ENCODE measurements at regions not wholly inside any gene's neighbourhood (a gene's known extent, or its start where the extent isn't known, plus 50 kb on each side); places are given as distances from the start of the nearest gene placed in this dataset.

DNA sequence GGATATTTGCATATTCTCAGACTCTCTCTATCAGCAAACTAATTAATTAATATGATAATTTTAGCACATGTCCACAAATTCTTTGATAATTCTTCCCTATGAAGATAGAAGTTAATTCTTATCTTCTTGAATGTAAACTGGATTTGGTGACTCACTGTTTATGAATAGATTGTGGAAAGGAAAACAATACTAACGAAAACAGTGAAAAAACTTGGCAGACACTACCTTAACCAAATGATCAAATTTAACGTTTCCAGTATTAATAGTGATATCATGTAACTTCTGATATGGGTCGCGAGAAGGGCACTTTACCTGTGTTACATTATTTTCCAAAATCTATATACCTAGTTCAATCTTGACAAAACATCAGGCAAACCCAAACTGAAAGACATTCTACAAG is 401.0 kb downstream of the SI start:
- DNase-seq: no peak
- Histone ChIP-seq H3K36me3 (ENCODE audit: low read depth) (no peaks in the 10 kb centered on the region), H3K4me3 (no peak overlapping the region), H3K9me3 (no peaks in the 10 kb centered on the region), H3K4me1 (ENCODE audit: low read depth) (no peaks in the 10 kb centered on the region)
- intact Hi-C loops (cut with DNase I, micrococcal nuclease): no loop called here
- TF ChIP-seq, protein P1, sequence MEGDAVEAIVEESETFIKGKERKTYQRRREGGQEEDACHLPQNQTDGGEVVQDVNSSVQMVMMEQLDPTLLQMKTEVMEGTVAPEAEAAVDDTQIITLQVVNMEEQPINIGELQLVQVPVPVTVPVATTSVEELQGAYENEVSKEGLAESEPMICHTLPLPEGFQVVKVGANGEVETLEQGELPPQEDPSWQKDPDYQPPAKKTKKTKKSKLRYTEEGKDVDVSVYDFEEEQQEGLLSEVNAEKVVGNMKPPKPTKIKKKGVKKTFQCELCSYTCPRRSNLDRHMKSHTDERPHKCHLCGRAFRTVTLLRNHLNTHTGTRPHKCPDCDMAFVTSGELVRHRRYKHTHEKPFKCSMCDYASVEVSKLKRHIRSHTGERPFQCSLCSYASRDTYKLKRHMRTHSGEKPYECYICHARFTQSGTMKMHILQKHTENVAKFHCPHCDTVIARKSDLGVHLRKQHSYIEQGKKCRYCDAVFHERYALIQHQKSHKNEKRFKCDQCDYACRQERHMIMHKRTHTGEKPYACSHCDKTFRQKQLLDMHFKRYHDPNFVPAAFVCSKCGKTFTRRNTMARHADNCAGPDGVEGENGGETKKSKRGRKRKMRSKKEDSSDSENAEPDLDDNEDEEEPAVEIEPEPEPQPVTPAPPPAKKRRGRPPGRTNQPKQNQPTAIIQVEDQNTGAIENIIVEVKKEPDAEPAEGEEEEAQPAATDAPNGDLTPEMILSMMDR (IDR thresholded peaks at IDR 0.05): no peak
- ATAC-seq: no peak

DNA sequence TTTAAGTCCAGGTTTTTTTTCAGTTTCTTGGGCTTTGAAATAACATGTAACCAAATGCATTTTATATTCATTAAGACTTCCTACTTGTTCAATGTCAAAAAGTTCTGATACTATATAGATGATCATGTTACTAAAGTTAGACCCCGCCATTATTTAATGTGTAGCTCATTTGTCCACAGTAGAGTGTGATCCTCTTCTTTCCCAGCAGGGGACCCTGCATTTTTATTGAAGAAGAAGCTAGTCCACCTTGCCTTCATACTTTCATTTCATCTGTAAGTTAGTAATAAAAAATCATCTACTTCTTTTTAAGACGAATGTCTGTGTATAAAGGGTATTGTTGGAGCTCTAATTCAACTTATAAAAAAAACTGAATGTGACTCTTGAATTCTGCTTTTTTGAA is 404.6 kb downstream of the SI start:
- intact Hi-C loops (cut with DNase I, micrococcal nuclease): no loop called here
- Histone ChIP-seq H3K9me3 (no peaks in the 10 kb centered on the region), H3K36me3 (ENCODE audit: low read depth) (no peaks in the 10 kb centered on the region), H3K4me3 (no peak overlapping the region), H3K4me1 (ENCODE audit: low read depth) (no peaks in the 10 kb centered on the region)
- DNase-seq (no peak), ATAC-seq (no peak)
- TF ChIP-seq, protein P1 (IDR thresholded peaks at IDR 0.05): no peak

DNA sequence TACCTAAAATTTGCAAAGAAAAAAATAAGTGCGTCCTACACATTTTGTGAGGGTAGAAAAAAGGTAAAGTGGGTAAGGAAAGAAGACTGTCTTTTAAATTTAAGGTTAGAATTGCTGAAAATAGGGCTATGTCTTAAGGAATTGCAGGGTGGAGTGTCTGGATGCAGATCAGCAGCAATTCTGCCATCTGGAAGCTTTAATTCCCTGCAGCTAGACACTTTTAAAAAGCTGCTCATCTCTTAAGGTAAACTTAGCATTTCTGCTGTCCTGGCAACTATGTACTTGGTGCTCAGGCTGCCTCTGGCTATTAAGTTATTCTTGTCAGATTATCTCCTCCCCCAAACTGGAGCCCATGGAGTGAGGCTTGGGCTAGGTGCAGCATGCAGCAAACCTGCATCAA is 420.2 kb downstream of the SI start:
- Histone ChIP-seq H3K36me3 (ENCODE audit: low read depth) (no peaks in the 10 kb centered on the region), H3K4me1 (ENCODE audit: low read depth) (no peaks in the 10 kb centered on the region), H3K4me3 (no peak overlapping the region), H3K9me3 (no peaks in the 10 kb centered on the region)
- ATAC-seq (no peak), DNase-seq (no peak)
- intact Hi-C loops (cut with DNase I, micrococcal nuclease): no loop called here
- TF ChIP-seq, protein P1 (IDR thresholded peaks at IDR 0.05): no peak

DNA sequence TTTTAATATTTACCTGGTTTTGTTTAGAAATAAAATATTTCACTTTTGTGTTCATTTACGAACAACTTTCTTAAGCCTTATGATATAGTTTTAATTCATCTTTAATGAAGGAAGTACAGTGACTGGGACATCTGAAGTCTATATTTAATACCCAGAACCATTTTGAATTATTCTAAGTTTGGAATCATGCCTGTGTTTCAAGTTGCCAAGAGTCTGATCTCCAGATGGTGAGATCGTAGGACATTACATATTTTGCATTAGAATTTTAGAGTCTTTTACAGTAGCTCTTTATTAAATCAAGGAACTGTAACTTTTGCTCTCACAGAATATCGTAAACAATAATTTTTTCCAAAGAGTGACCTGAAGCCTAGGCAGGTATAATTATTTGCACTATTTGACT is 420.7 kb downstream of the SI start:
- Histone ChIP-seq H3K4me3 (no peak overlapping the region), H3K4me1 (ENCODE audit: low read depth) (no peaks in the 10 kb centered on the region), H3K9me3 (no peaks in the 10 kb centered on the region), H3K36me3 (ENCODE audit: low read depth) (no peaks in the 10 kb centered on the region)
- ATAC-seq (no peak), DNase-seq (no peak)
- TF ChIP-seq, protein P1 (IDR thresholded peaks at IDR 0.05): no peak
- intact Hi-C loops (cut with DNase I, micrococcal nuclease): no loop called here

DNA sequence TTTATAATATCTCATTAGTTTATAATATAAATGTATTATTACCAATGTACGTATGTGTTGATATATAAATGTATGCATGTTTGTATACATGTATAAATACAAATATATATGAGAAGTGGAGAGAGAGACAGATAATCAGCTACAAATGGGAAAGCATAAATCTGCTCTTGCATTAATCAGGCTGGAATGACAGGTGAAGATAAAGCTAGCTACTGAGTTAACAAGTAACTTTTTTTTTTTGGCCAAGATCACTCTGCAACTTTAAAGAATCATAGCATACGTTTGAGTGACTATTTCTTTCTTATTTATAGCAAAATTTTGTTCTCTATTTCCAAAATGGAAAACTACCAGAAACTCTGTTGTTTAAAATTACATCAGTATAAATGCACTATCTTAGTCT is 422.8 kb downstream of the SI start:
- TF ChIP-seq, protein P1 (IDR thresholded peaks at IDR 0.05): no peak
- DNase-seq: no peak
- intact Hi-C loops (cut with DNase I, micrococcal nuclease): no loop called here
- ATAC-seq: no peak
- Histone ChIP-seq H3K9me3 (no peaks in the 10 kb centered on the region), H3K4me1 (ENCODE audit: low read depth) (no peaks in the 10 kb centered on the region), H3K36me3 (ENCODE audit: low read depth) (no peaks in the 10 kb centered on the region), H3K4me3 (no peak overlapping the region)

DNA sequence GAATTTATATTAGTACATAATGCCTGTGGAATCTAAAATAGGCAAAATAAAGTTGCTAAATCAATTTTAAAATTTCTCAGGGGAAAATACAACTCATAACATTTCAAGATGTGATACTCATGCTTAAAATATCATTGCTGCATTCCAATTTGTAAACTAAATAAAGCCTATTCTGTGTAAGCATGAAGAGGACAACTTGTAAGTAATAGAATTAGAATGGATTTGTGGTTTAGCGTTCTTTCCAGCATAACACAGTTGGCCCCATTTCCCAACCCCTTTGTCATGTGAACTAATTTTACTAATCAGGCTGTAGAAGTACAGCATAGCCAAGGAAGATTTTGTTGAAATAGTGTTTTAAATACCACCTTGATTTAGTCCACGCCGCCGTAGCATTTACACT is 437.2 kb downstream of the SI start:
- TF ChIP-seq, protein P1 (IDR thresholded peaks at IDR 0.05): no peak
- peak in 1 of 3 donors; percentile 3 for DNase-seq
- Histone ChIP-seq H3K4me1 (ENCODE audit: low read depth) (no peaks in the 10 kb centered on the region), H3K36me3 (ENCODE audit: low read depth) (no peaks in the 10 kb centered on the region), H3K4me3 (no peak overlapping the region), H3K9me3 (no peaks in the 10 kb centered on the region)
- intact Hi-C loops (cut with DNase I, micrococcal nuclease): no loop called here
- ATAC-seq: no peak
